ENCODE measurements at regions not wholly inside any gene's neighbourhood (a gene's known extent, or its start where the extent isn't known, plus 50 kb on each side); places are given as distances from the start of the nearest gene placed in this dataset.

DNA sequence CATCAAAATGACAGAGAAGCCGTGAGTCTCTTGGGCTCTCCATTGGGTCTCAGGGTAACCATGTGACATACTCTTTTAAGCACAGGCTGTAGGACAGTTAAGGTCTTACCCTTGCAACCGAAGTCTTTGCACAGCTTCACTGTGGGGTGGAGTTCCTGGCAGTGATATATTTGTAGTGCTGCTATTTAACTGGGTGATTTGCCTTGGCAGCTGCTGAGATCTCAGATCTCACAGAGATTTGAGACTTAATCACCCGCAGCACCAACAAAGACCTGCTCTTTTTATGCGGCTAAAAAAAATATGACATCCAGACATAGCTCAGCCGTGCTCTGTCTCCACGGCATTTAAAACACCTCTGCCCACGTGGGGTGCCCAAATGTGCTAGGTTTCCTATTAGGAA lies 63.4 kb upstream of the NPTX2 start:
- TF ChIP-seq, protein P1, sequence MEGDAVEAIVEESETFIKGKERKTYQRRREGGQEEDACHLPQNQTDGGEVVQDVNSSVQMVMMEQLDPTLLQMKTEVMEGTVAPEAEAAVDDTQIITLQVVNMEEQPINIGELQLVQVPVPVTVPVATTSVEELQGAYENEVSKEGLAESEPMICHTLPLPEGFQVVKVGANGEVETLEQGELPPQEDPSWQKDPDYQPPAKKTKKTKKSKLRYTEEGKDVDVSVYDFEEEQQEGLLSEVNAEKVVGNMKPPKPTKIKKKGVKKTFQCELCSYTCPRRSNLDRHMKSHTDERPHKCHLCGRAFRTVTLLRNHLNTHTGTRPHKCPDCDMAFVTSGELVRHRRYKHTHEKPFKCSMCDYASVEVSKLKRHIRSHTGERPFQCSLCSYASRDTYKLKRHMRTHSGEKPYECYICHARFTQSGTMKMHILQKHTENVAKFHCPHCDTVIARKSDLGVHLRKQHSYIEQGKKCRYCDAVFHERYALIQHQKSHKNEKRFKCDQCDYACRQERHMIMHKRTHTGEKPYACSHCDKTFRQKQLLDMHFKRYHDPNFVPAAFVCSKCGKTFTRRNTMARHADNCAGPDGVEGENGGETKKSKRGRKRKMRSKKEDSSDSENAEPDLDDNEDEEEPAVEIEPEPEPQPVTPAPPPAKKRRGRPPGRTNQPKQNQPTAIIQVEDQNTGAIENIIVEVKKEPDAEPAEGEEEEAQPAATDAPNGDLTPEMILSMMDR (IDR thresholded peaks at IDR 0.05; ENCODE audit: poor library complexity, severe bottlenecking) = no peak
- TF ChIP-seq EP300 (conservative IDR thresholded peaks at IDR 0.05; ENCODE audit: poor library complexity, severe bottlenecking) (no peak), TAF1 (IDR thresholded peaks at IDR 0.05; ENCODE audit: low read depth) (no peak)
